Stimulated activated CD8-positive, alpha-beta memory T cell treated with anti-CD3 and anti-CD28 coated beads, Interleukin-15, amount 100 ng/mL, for 1 hour (primary cell): ENCODE measurements at regions not wholly inside any gene's neighbourhood (a gene's known extent, or its start where the extent isn't known, plus 50 kb on each side); places are given as distances from the start of the nearest gene placed in this dataset.

ENCODE experiments used
- DNase-seq: peaks from one replicate; pipeline ENCODE4 v3.0.0-alpha.2; 2020; ENCODE audit warnings: low read depth

- no peak for DNase-seq
Measured at GRCh38 chr6:9401960-9402359, 966.6 kb upstream of the SLC35B3 start.

DNA sequence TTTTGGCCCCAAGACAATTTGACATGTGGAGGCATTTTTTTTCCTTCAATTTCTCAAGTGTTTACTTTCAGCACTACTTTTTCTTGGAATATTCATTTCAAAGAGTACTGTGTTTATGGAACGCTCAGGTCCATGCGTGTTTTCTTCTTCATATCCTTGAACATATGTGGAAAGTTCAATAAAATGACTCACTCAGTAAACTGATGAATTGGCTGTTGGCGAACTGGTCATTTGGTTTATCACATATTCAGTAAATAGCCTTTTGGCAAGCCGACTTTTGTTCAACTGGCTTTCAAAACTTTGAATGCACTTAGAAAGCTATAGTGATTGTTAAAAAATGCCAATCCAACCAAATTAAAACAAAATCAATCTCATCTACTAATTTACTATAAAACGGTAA is 964.6 kb upstream of the SLC35B3 start:
- no peak for DNase-seq

DNA sequence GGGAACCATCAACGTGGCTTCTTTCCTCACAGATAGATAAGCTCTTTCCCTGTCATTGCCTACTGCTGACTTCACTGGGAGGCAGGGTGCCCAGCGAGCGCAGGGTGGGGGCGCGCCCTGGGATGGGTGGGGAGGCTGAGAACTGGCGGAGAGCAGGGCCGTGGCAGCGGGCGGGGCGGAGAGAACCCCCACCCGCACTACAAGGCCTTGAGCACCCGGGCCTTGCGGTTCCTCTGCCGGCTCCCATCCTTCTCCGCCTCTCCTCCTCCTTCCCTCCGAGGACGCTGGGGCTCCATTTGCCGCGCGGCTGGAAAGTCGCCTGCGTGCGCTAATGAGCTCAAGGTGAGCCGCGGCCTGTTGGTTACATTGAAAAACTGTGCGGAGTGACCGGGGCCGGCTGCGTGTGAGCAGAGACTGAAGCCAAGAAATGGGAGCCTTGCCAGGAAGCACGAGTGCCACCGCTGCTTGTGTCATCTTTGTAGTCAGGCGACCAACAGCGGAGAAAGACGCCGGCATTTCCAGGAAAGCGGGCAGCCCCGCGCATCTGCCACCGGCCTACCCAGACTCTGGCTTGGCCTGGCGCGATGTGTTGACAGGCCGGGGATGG is 963.5 kb upstream of the SLC35B3 start:
- DNase-seq, result no peak

GRCh38 chr6:9398071-9398766 is 962.9 kb upstream of the SLC35B3 start:
- DNase-seq, result no peak

- no peak for DNase-seq
Measured at GRCh38 chr6:9388596-9388995, 953.3 kb upstream of the SLC35B3 start.

GRCh38 chr6:9380568-9380967 is 945.2 kb upstream of the SLC35B3 start:
- no peak for DNase-seq

DNA sequence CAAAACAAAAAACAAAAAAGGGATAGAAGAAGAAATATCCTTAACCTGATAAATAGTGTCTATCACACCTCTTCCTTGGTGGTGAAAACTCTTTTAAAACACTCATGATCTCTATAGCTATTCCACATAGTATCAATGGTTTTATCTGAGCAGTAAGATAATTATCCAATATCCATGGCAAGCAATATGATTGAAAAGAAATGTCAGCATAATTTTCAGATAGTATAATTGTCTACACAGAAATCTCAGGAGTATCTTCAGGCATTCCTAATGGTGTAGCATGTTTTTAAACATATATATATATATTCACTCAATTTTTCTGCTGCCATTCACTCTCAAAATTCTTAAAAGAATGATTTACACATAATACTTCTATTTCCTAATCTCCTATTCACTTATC is 938.0 kb upstream of the SLC35B3 start:
- DNase-seq, result no peak

DNA sequence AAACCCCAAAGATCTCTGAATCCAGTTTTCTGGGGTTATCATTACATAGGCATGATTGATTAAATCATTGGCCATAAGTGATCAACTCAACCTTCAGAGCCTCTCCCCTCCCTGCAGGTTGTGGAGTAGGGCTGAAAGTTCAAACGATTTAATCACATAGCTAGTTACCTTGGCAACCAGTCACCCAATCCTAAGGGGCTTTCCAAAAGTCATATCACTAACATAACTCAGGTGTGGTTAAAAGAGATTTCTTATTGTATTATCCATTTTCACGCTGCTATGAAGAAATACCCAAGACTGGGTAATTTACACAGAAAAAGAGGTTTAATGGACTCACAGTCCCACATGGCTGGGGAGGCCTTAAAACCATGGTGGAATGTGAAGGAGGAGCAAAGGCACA is 935.1 kb upstream of the SLC35B3 start:
- DNase-seq, result no peak

- no peak for DNase-seq
Measured at GRCh38 chr6:9365378-9365777, 930.0 kb upstream of the SLC35B3 start.

DNA sequence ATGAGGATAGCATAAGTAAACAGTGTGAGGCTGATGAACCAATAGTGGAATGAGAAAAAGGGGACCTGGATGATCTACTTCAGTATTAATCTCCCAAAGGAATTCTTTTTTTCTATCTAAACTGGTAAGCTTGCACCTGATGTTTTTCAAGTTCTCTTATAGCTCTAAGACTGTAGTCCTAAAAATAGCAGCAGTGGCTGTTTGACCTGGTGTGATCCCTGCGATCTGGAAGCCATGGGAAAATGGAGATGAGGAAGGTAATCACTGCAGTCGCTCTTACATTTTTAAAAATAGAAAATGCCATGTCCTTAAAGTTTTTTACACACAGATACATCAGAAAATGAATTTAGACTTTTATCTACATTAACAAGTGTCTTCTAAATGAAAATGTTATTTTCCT is 926.4 kb upstream of the SLC35B3 start:
- DNase-seq, result no peak

- DNase-seq, result no peak
Measured at GRCh38 chr6:9360881-9361280, 925.5 kb upstream of the SLC35B3 start.

DNA sequence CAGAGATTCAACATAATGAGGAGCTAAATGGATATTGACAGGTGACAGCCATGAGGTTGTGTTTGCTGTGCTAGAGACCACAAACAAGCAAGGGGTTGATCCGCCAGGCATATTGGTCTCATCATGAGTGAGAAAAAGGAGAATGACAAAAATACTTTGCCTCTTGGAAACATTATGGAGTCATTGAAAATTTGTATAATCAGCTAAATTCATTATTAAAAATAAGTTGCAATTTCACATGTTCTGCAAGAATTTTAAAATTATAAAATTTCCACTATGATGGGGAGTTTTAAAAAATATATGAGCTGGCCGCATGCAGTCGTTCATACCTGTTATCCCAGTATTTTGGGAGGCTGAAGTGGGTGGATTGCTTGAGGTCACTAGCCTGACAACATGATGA is 912.3 kb upstream of the SLC35B3 start:
- no peak for DNase-seq

DNA sequence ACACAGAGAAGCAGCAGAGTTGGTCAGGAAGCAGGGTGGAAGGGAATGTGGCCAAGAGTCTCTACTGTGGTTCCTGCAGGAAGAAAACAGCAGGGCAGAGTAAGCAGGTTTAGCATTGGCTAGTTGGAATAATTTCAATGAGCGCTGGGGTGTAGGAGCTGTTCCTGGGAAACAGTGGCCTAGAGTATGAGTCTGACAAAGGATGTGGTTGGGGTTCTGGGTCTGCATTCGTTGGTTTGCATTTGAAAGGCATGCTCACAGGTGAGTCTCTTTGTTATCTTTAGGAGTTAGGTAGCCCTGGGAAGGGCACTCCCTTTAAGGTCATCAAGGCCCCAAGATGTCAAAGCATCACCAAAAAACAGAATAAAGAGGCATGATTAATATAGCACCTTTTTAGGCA is 911.6 kb upstream of the SLC35B3 start:
- DNase-seq, result no peak

- DNase-seq, result no peak
Measured at GRCh38 chr6:9335431-9335830, 900.1 kb upstream of the SLC35B3 start.

GRCh38 chr6:9334979-9335378 is 899.6 kb upstream of the SLC35B3 start:
- no peak for DNase-seq

DNA sequence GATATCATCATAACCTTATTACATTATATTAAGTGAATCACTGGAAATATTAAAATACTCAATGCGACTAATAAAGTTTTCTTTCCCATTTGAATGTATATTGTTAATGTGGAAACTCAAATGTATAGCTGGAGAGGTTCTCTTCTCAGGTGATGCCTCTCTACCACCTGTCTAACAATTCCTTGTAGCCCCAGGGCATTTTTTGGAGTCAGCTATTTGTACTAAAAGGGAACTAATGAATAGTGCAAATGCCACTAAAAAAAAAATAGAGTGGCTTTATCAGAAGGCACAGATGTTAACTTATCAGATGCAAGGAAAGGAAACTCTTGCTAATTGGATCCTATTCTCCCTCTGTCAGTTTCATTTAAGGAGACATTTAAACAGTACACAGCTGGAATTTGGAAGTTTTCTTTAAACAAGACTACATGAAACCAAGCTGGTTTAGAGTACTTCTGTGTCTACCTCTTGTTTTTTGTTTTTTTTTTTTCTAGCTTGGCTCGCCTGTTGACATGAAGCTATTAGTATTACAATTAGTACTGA is 897.0 kb upstream of the SLC35B3 start:
- no peak for DNase-seq

DNA sequence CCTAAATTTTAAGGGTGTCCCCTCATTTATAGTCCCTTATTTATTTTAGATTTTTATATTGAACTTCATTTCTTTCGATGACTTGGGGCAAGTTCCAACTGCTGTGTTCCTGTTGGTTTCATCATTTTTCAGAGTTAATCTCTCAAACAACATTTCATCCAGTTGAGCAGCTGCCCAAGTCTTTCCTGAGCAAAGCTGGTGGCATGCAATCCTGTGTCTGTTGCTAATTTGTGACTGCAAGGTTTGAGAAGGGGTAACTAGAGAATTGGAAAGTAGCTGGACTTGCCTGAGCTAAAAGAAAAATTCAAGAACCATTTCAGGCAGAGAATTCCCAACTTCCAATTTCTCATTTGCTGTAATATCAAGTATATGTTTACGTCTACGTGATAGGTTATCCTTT is 881.5 kb upstream of the SLC35B3 start:
- DNase-seq, result no peak

DNA sequence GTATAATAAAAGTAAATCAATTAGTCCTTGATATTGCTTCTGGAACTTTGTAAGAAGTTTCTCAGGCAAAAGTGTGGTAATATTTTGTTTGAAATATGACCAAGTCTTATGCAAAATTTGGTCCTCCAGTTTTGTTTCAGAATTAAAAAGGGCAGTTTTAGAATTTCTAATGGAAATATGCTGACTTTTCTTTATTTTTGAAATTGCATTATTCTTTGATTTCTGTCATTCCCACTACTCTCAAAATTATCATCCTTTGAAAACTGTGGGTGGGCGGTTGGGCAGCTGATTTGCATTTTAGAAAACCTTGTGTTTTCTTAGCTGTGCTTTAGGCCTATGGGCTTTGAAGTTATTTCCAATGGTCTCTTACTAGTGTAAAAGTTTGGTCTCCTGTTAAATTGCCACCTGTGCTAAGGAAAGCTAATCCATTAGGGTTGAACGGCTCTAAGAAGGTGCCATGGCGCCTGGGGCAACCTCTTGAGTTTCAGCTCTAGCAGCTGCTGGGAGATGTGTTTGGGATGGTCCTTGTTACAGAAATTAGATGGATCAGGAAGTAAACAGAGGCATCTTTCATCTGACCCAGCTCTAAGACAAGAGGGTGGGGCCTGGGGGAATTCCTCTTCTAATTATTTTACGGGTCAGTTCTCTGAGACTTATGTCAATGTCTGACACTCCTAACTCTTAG is 880.8 kb upstream of the SLC35B3 start:
- no peak for DNase-seq

DNA sequence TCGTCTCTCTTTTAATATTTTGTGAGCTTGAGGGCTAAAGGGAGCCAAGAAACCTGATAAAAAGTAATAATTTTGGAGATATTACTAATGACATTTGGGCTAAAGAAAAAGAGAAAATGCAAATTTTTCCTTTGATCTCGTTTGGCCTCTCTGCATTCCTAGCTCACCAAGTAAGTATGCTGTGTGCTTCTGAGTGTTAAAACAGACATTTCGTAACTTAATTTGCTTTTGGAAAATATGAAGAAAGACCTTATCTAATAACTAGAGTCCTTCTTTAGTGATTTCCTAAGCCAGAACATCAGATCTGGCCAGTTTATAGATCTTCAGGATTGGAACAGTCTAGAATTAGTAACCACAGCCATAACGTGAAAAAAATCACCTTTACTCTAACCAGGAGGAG is 872.9 kb upstream of the SLC35B3 start:
- DNase-seq, result no peak

- no peak for DNase-seq
Measured at GRCh38 chr6:9307786-9308185, 872.4 kb upstream of the SLC35B3 start.

- DNase-seq, result no peak
Measured at GRCh38 chr6:9307187-9307586, 871.8 kb upstream of the SLC35B3 start.

- DNase-seq, result no peak
Measured at GRCh38 chr6:9295644-9296043, 860.3 kb upstream of the SLC35B3 start.

DNA sequence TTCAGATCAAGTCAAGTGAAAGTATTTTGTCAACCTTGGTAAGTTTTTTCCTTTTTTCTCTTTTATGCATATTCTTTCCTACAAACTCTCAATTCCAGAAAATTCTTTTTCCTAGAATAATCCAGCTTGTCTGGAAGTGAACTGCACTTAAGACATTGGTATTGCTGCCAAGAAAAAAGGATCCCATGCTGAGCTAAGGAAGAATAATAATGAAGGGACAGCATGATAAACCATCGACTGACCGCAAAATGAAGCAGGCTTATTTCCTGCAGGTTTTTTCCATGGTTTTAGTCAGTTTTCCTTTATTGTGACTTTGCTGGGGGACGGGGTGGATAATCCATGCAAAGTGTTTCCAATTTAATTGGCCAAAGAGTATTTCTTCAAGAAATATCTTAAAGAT is 857.6 kb upstream of the SLC35B3 start:
- DNase-seq, result no peak
